ENCODE measurements at regions not wholly inside any gene's neighbourhood (a gene's known extent, or its start where the extent isn't known, plus 50 kb on each side); places are given as distances from the start of the nearest gene placed in this dataset.

- DNase-seq (ENCODE audit: low spot score), result no peak
Observed at GRCh38 chr9:89747596-89747995, 142.8 kb downstream of the GADD45G start.

- no peak for DNase-seq (ENCODE audit: low spot score)
Observed at GRCh38 chr9:89748021-89748670, 143.3 kb downstream of the GADD45G start.

GRCh38 chr9:89748831-89749499 is 144.2 kb downstream of the GADD45G start:
- DNase-seq (ENCODE audit: low spot score), result no peak

GRCh38 chr9:89749500-89750116 is 144.8 kb downstream of the GADD45G start:
- DNase-seq (ENCODE audit: low spot score), result no peak

GRCh38 chr9:89750117-89750791 is 145.4 kb downstream of the GADD45G start:
- peak; percentile 48 for DNase-seq (ENCODE audit: low spot score)

- no peak for DNase-seq (ENCODE audit: low spot score)
Observed at GRCh38 chr9:89751079-89751825, 146.4 kb downstream of the GADD45G start.

GRCh38 chr9:89752154-89752553 is 147.3 kb downstream of the GADD45G start:
- DNase-seq (ENCODE audit: low spot score), result no peak

GRCh38 chr9:89753472-89754055 is 148.8 kb downstream of the GADD45G start:
- DNase-seq (ENCODE audit: low spot score), result no peak

- DNase-seq (ENCODE audit: low spot score), result no peak
Observed at GRCh38 chr9:89754193-89754592, 149.4 kb downstream of the GADD45G start.

- DNase-seq (ENCODE audit: low spot score), result no peak
Observed at GRCh38 chr9:89755821-89756220, 151.0 kb downstream of the GADD45G start.

GRCh38 chr9:89756891-89757537 is 152.2 kb downstream of the GADD45G start:
- DNase-seq (ENCODE audit: low spot score), result no peak

GRCh38 chr9:89757776-89758528 is 153.1 kb downstream of the GADD45G start:
- DNase-seq (ENCODE audit: low spot score), result no peak

- DNase-seq (ENCODE audit: low spot score), result no peak
Observed at GRCh38 chr9:89759572-89759971, 154.8 kb downstream of the GADD45G start.

GRCh38 chr9:89760123-89760522 is 155.3 kb downstream of the GADD45G start:
- no peak for DNase-seq (ENCODE audit: low spot score)

- DNase-seq (ENCODE audit: low spot score), result no peak
Observed at GRCh38 chr9:89764217-89764616, 159.4 kb downstream of the GADD45G start.

GRCh38 chr9:89765211-89765946 is 160.6 kb downstream of the GADD45G start:
- DNase-seq (ENCODE audit: low spot score), result no peak

GRCh38 chr9:89766991-89767390 is 162.2 kb downstream of the GADD45G start:
- no peak for DNase-seq (ENCODE audit: low spot score)

- DNase-seq (ENCODE audit: low spot score), result no peak
Observed at GRCh38 chr9:89768051-89768450, 163.2 kb downstream of the GADD45G start.

GRCh38 chr9:89768650-89769071 is 163.8 kb downstream of the GADD45G start:
- DNase-seq (ENCODE audit: low spot score), result no peak
